Esophagus muscularis mucosa (tissue), 4 donors: ENCODE measurements at regions not wholly inside any gene's neighbourhood (a gene's known extent, or its start where the extent isn't known, plus 50 kb on each side); places are given as distances from the start of the nearest gene placed in this dataset.

ENCODE experiments used
- DNase-seq: peaks from one replicate; pipeline ENCODE4 v3.0.0-alpha.2; 2017; ENCODE audit errors: extremely low spot score
- H3K27ac ChIP-seq, 4 donors: fragments of 200-600 bp; sonication (generic); replicated peaks in 1 of 4; 1 replicate in 3 of 4; 2 replicates in 1 of 4; pipeline ENCODE4 v1.5.1; 2016 to 2019; ENCODE audit warnings: mild to moderate bottlenecking in 1 of 4
- H3K27me3 ChIP-seq, 4 donors: fragments of 200-600 bp; sonication (generic); one replicate each; pipeline versions ENCODE4 v1.5.1 to v1.6.0; 2016 to 2019
- H3K36me3 ChIP-seq, 4 donors: fragments of 200-600 bp; sonication (generic); one replicate each; pipeline ENCODE4 v1.5.1; 2016 to 2019
- H3K4me1 ChIP-seq, 4 donors: fragments of 200-600 bp; sonication (generic); one replicate each; pipeline ENCODE4 v1.5.1; 2016 to 2019
- H3K4me3 ChIP-seq, 4 donors: fragments of 200-600 bp; sonication (generic); 1 replicate in 2 of 4; 2 replicates in 2 of 4; pipeline ENCODE4 v1.5.1; 2016 to 2019; ENCODE audit warnings: mild to moderate bottlenecking in 4 of 4, moderate library complexity in 1 of 4
- H3K9me3 ChIP-seq, 4 donors: fragments of 200-600 bp; sonication (generic); 1 replicate in 3 of 4; 2 replicates in 1 of 4; pipeline ENCODE4 v1.5.1; 2016 to 2019
- EP300 ChIP-seq: sonication (generic); formaldehyde crosslinking; IDR thresholded peaks from one replicate; pipeline ENCODE4 v1.6.1; 2017; ENCODE audit warnings: antibody characterized with exemption
- POLR2A ChIP-seq: fragments of 450-650 bp; IDR thresholded peaks from one replicate; pipeline ENCODE4 v1.6.1; 2017; ENCODE audit warnings: antibody characterized with exemption, moderate library complexity, mild to moderate bottlenecking, low read depth
- POLR2AphosphoS5 ChIP-seq, 2 donors: sonication (generic); formaldehyde crosslinking; IDR thresholded peaks; one replicate each; pipeline ENCODE4 v1.6.1; 2017; ENCODE audit warnings: antibody characterized with exemption in 2 of 2
- WGBS: methylation state at CpG from one replicate; pipeline ENCODE4 v1.1.5; 2018; 5-methylcytosine and 5-hydroxymethylcytosine counted together
- intact Hi-C: fragments of 100-400 bp; cut with DNase I; formaldehyde crosslinking; loops from one replicate; pipeline ENCODE4 v1.15.1; 2023
- TF ChIP-seq, protein P1 (sequence below), 3 experiments: fragments of 200-600 bp in 2 of 3; fragments of 450-650 bp in 1 of 3; sonication (generic) in 2 of 3; IDR thresholded peaks; one replicate each; pipeline ENCODE4 v1.5.1; 2017 to 2019; ENCODE audit warnings: antibody characterized with exemption in 3 of 3, mild to moderate bottlenecking in 2 of 3, moderate library complexity in 1 of 3

DNA sequence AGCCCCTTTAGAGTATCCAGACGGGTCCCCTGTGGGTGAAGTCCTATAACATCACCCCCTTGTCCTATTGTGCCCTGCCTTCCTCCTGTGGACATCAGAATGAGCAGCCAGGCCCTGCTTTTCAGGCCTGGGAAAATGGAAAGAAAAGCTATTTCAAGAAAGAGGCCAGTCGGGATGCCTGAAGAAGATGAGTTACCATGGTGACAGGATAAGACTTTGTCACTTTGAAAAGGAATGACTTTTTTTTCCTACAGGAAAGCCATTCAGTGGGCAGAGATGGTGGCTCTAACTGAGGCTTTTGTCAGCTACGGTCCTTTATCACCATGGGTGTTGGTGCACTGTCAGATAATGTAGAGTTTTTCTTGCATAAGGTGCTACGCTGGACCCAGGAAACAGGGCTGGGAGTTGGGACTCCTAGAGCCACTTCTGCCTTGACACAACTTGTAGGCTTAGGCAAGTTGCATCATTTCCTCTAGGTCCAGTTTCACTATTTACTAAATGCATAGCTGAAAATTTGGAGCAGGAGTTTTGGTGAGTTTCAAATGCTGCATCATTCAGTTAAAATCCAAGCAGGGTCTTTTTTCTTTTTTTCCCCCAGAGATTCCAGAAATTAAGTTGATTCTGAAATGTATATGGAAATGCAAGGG, 179.0 kb upstream of the ADRA1D start:
- intact Hi-C loops = no loop called here
- no peak overlapping the region for H3K4me3 ChIP-seq
- no peaks in the 10 kb centered on the region for H3K36me3 ChIP-seq
- no peaks in the 10 kb centered on the region for H3K27me3 ChIP-seq
- TF ChIP-seq, protein P1, sequence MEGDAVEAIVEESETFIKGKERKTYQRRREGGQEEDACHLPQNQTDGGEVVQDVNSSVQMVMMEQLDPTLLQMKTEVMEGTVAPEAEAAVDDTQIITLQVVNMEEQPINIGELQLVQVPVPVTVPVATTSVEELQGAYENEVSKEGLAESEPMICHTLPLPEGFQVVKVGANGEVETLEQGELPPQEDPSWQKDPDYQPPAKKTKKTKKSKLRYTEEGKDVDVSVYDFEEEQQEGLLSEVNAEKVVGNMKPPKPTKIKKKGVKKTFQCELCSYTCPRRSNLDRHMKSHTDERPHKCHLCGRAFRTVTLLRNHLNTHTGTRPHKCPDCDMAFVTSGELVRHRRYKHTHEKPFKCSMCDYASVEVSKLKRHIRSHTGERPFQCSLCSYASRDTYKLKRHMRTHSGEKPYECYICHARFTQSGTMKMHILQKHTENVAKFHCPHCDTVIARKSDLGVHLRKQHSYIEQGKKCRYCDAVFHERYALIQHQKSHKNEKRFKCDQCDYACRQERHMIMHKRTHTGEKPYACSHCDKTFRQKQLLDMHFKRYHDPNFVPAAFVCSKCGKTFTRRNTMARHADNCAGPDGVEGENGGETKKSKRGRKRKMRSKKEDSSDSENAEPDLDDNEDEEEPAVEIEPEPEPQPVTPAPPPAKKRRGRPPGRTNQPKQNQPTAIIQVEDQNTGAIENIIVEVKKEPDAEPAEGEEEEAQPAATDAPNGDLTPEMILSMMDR (IDR thresholded peaks at IDR 0.05) = no peak
- no peak for TF ChIP-seq POLR2A
- no peak for TF ChIP-seq POLR2AphosphoS5 (IDR thresholded peaks at IDR 0.05)
- no peak for TF ChIP-seq EP300
- WGBS = 69% methylated on average over 4 of the region's 4 CpGs
- H3K4me1 ChIP-seq = no peaks in the 10 kb centered on the region
- no peaks in the 10 kb centered on the region for H3K9me3 ChIP-seq
- no peak overlapping the region for H3K27ac ChIP-seq
- DNase-seq = no peak

DNA sequence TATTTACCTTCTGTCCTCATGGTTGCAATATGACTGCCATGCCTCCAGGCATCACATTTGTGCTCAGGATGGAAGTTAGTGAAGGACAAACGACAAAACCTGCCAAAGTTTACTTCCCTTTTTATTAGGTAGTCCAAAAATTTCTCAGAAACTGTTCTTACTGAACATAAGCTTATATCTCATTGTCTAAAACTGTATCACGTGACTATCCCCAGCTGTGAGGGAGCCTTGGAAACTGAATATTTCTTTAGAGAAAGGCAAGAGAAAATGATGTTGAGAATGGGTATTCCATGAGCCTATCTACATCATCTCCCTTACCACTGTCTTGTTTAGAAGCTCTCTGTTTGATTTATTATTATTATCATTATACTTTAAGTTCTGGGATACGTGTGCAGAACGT, 169.1 kb upstream of the ADRA1D start:
- intact Hi-C loops = no loop called here
- H3K4me1 ChIP-seq = no peaks in the 10 kb centered on the region
- no peak overlapping the region for H3K27ac ChIP-seq
- no peak overlapping the region for H3K4me3 ChIP-seq
- no peaks in the 10 kb centered on the region for H3K36me3 ChIP-seq
- TF ChIP-seq POLR2AphosphoS5 (IDR thresholded peaks at IDR 0.05) (no peak), EP300 (no peak), POLR2A (no peak)
- TF ChIP-seq, protein P1 (IDR thresholded peaks at IDR 0.05) = no peak
- no peaks in the 10 kb centered on the region for H3K9me3 ChIP-seq
- no peaks in the 10 kb centered on the region for H3K27me3 ChIP-seq
- 71% methylated on average over 4 of the region's 4 CpGs for WGBS
- DNase-seq = no peak

DNA sequence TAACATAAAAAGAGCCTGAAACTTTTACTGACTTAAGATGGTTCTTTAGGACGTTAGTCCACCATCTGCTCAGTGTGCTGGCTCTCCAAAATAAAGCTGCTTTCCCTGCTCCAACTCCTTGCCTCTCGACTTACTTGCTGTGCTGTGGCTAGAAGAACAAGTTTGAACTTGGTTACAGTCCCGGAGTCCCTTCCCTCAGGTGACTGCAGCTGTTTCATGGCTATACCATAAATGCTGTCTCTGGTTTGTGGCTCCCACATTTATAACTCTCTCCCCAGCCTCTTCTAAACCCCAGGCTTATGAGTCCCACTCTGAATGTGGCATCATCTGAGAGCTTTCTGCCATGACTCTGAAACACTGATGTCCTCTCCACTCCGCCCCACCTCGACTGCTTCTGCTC, 166.2 kb upstream of the ADRA1D start:
- 69% methylated on average over 5 of the region's 5 CpGs for WGBS
- Histone ChIP-seq H3K27ac (no peak overlapping the region), H3K4me3 (no peak overlapping the region), H3K27me3 (no peaks in the 10 kb centered on the region), H3K36me3 (no peaks in the 10 kb centered on the region), H3K9me3 (no peaks in the 10 kb centered on the region), H3K4me1 (no peaks in the 10 kb centered on the region)
- intact Hi-C loops = no loop called here
- DNase-seq = peak; percentile 87
- TF ChIP-seq, protein P1 (IDR thresholded peaks at IDR 0.05) = no peak
- TF ChIP-seq EP300 (no peak), POLR2AphosphoS5 (IDR thresholded peaks at IDR 0.05) (no peak), POLR2A (no peak)

DNA sequence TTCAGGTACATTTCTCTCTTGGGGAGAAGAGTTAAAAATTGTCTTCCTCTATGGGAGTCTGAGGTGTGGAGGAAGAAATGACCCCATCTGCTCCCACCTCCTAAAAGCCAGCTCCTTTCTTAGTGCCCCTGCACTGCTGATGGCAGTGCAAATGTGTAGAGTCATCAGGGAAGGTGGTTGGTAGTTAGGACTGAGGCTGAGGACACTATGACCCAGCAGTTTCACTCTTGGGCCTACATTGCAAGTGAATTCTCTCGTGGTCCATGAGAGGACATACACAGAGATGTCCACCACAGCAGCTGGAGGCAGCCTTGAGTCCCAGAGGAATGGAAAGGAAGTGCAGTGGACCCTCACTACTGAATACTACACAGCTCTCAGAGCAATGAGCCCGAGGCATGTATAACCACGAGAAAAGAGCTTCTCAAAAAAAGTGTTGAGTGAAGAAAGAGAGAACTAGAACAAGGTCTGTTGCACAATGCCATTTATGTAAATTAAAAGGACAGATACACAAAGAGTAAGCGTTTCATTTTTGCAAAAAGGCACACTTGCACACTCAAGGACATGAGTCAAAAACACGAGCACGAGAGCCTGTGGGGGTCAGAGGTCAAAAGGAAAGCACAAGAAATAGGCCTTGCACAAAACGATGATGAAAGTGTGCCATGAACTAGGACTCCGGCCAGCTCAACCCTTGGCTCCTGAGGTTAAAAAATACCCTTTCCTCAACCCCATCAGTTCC, 164.4 kb upstream of the ADRA1D start:
- Histone ChIP-seq H3K36me3 (no peaks in the 10 kb centered on the region), H3K9me3 (no peaks in the 10 kb centered on the region), H3K4me3 (no peak overlapping the region), H3K27me3 (no peaks in the 10 kb centered on the region), H3K4me1 (no peaks in the 10 kb centered on the region), H3K27ac (no peak overlapping the region)
- WGBS = 68% methylated on average over 8 of the region's 8 CpGs
- intact Hi-C loops = no loop called here
- TF ChIP-seq EP300 (no peak), POLR2AphosphoS5 (IDR thresholded peaks at IDR 0.05) (no peak), POLR2A (no peak)
- TF ChIP-seq, protein P1 (IDR thresholded peaks at IDR 0.05) = no peak
- no peak for DNase-seq
